Naive thymus-derived CD4-positive, alpha-beta T cell (primary cell): ENCODE measurements at regions not wholly inside any gene's neighbourhood (a gene's known extent, or its start where the extent isn't known, plus 50 kb on each side); places are given as distances from the start of the nearest gene placed in this dataset.

Experiments used
- ATAC-seq: fragments of 150-1000 bp; cut with Tn5 transposase; 2 replicates; pipeline ENCODE4 v1.10.0; 2021; ENCODE audit warnings: mild to moderate bottlenecking, moderate library complexity
- CTCF ChIA-PET: fragments of 350-600 bp; sonication (Branson Sonifier 250); formaldehyde crosslinking; loops from one replicate; lab custom pipeline; 2021; ENCODE audit warnings: antibody characterized with exemption; lab: Charles Lee
- POLR2A ChIA-PET: fragments of 350-600 bp; sonication (Branson Sonifier 250); formaldehyde crosslinking; loops from one replicate; lab custom pipeline; 2021; ENCODE audit warnings: antibody characterized with exemption, inconsistent platforms; lab: Charles Lee
- DNase-seq, 9 donors: peaks; one replicate each; pipeline versions ENCODE4 v3.0.0 to v3.0.0-alpha.2; 2020 to 2022; ENCODE audit warnings: mixed read lengths in 1 of 9
- H3K27ac ChIP-seq: one replicate; pipeline ENCODE4 v1.7.0; 2013; ENCODE audit warnings: mild to moderate bottlenecking, low read depth, low read length, moderate library complexity
- H3K27me3 ChIP-seq, 2 donors: one replicate each; pipeline ENCODE4 v1.7.0; 2013; ENCODE audit warnings: low read length in 2 of 2, mild to moderate bottlenecking in 2 of 2, moderate library complexity in 2 of 2; ENCODE audit not compliant: control insufficient read depth in 2 of 2, insufficient read depth in 2 of 2
- H3K36me3 ChIP-seq, 3 experiments: 1 replicate in 2 of 3; 2 replicates in 1 of 3; pipeline ENCODE4 v1.7.0; 2013; ENCODE audit warnings: low read length in 3 of 3, mild to moderate bottlenecking in 3 of 3, moderate library complexity in 1 of 3; ENCODE audit not compliant: insufficient read depth in 3 of 3, control insufficient read depth in 2 of 3
- H3K4me1 ChIP-seq, 2 donors: one replicate each; pipeline ENCODE4 v1.7.0; 2013; ENCODE audit warnings: low read length in 2 of 2, mild to moderate bottlenecking in 2 of 2, moderate library complexity in 1 of 2; ENCODE audit not compliant: control insufficient read depth in 2 of 2, insufficient read depth in 2 of 2
- H3K4me3 ChIP-seq: 2 replicates; pipeline ENCODE4 v1.7.0; 2013; ENCODE audit warnings: mild to moderate bottlenecking, low read length
- H3K9me3 ChIP-seq, 3 experiments: 1 replicate in 2 of 3; 2 replicates in 1 of 3; pipeline ENCODE4 v1.7.0; 2013; ENCODE audit warnings: low read length in 3 of 3; ENCODE audit not compliant: control insufficient read depth in 2 of 3
- H3K27ac Mint-ChIP-seq, 9 donors: one replicate each; pipeline ENCODE4 v1.8.0; 2020 to 2022; ENCODE audit warnings: mixed read lengths in 9 of 9, mild to moderate bottlenecking in 8 of 9, moderate library complexity in 5 of 9, inconsistent platforms in 2 of 9
- H3K27me3 Mint-ChIP-seq, 5 donors: one replicate each; pipeline ENCODE4 v1.8.0; 2021 to 2022; ENCODE audit warnings: mixed read lengths in 5 of 5, mild to moderate bottlenecking in 1 of 5
- H3K36me3 Mint-ChIP-seq, 5 donors: one replicate each; pipeline ENCODE4 v1.8.0; 2020 to 2022; ENCODE audit warnings: mixed read lengths in 5 of 5, mild to moderate bottlenecking in 3 of 5, inconsistent platforms in 1 of 5
- H3K4me1 Mint-ChIP-seq, 7 donors: one replicate each; pipeline ENCODE4 v1.8.0; 2020 to 2022; ENCODE audit warnings: mixed read lengths in 7 of 7, mild to moderate bottlenecking in 3 of 7, inconsistent platforms in 1 of 7
- H3K4me3 Mint-ChIP-seq, 10 donors: one replicate each; pipeline ENCODE4 v1.8.0; 2020 to 2022; ENCODE audit warnings: mild to moderate bottlenecking in 10 of 10, mixed read lengths in 10 of 10, moderate library complexity in 6 of 10, inconsistent platforms in 2 of 10
- H3K9me3 Mint-ChIP-seq, 11 donors: one replicate each; pipeline ENCODE4 v1.8.0; 2020 to 2022; ENCODE audit warnings: mixed read lengths in 11 of 11, mild to moderate bottlenecking in 4 of 11, inconsistent platforms in 1 of 11, moderate library complexity in 1 of 11
- intact Hi-C, 2 donors: fragments of 100-400 bp; cut with micrococcal nuclease; formaldehyde crosslinking; loops; one replicate each; pipeline ENCODE4 v1.15.1; 2023

GRCh38 chr1:239600588-239600987, 214.2 kb downstream of the CHRM3 start:
- CTCF ChIA-PET, result no interaction called here
- H3K4me1 ChIP-seq, result no peaks in the 10 kb centered on the region
- no peaks in the 10 kb centered on the region for H3K36me3 Mint-ChIP-seq
- H3K36me3 ChIP-seq, result no peaks in the 10 kb centered on the region
- H3K9me3 ChIP-seq, result no peaks in the 10 kb centered on the region
- H3K4me3 Mint-ChIP-seq, result no peak overlapping the region
- POLR2A ChIA-PET, result no interaction called here
- H3K27me3 Mint-ChIP-seq, result no peaks in the 10 kb centered on the region
- peaks cover 0 to 5% (median 0%) of the 10 kb centered on the region in 7 donors for H3K4me1 Mint-ChIP-seq
- DNase-seq, result no peak
- ATAC-seq, result no peak
- H3K27me3 ChIP-seq, result no peaks in the 10 kb centered on the region
- peaks cover 0 to 6% (median 0%) of the 10 kb centered on the region in 11 donors for H3K9me3 Mint-ChIP-seq
- no peak overlapping the region for H3K4me3 ChIP-seq
- intact Hi-C loops, result no loop called here
- no peak overlapping the region for H3K27ac ChIP-seq
- H3K27ac Mint-ChIP-seq, result no peak overlapping the region

- CTCF ChIA-PET, result no interaction called here
- H3K27me3 ChIP-seq, result no peaks in the 10 kb centered on the region
- H3K4me1 ChIP-seq, result no peaks in the 10 kb centered on the region
- intact Hi-C loops, result no loop called here
- Mint-ChIP-seq H3K4me1 (peaks cover 0 to 5% (median 0%) of the 10 kb centered on the region in 7 donors), H3K9me3 (peaks cover 0 to 6% (median 0%) of the 10 kb centered on the region in 11 donors), H3K4me3 (no peak overlapping the region), H3K27ac (no peak overlapping the region), H3K36me3 (no peaks in the 10 kb centered on the region), H3K27me3 (no peaks in the 10 kb centered on the region)
- DNase-seq, result no peak
- POLR2A ChIA-PET, result no interaction called here
- H3K27ac ChIP-seq, result no peak overlapping the region
- no peak overlapping the region for H3K4me3 ChIP-seq
- no peak for ATAC-seq
- no peaks in the 10 kb centered on the region for H3K36me3 ChIP-seq
- H3K9me3 ChIP-seq, result no peaks in the 10 kb centered on the region
Observed at GRCh38 chr1:239601108-239601507, 214.7 kb downstream of the CHRM3 start.

- Histone ChIP-seq H3K4me1 (no peaks in the 10 kb centered on the region), H3K27me3 (no peaks in the 10 kb centered on the region), H3K27ac (no peak overlapping the region), H3K4me3 (no peak overlapping the region), H3K9me3 (no peaks in the 10 kb centered on the region), H3K36me3 (no peaks in the 10 kb centered on the region)
- CTCF ChIA-PET, result no interaction called here
- H3K4me1 Mint-ChIP-seq, result peaks cover 0 to 5% (median 0%) of the 10 kb centered on the region in 7 donors
- H3K27me3 Mint-ChIP-seq, result no peaks in the 10 kb centered on the region
- ATAC-seq (no peak), DNase-seq (no peak)
- H3K9me3 Mint-ChIP-seq, result peaks cover 0 to 6% (median 0%) of the 10 kb centered on the region in 11 donors
- no peak overlapping the region for H3K4me3 Mint-ChIP-seq
- intact Hi-C loops, result no loop called here
- no peaks in the 10 kb centered on the region for H3K36me3 Mint-ChIP-seq
- POLR2A ChIA-PET, result no interaction called here
- no peak overlapping the region for H3K27ac Mint-ChIP-seq
Observed at GRCh38 chr1:239603530-239603929, 217.2 kb downstream of the CHRM3 start.

- Mint-ChIP-seq H3K4me3 (no peak overlapping the region), H3K36me3 (no peaks in the 10 kb centered on the region), H3K27ac (no peak overlapping the region), H3K9me3 (peaks cover 0 to 4% (median 0%) of the 10 kb centered on the region in 11 donors), H3K27me3 (no peaks in the 10 kb centered on the region), H3K4me1 (no peaks in the 10 kb centered on the region)
- no peak for DNase-seq
- CTCF ChIA-PET, result no interaction called here
- no peaks in the 10 kb centered on the region for H3K27me3 ChIP-seq
- no peaks in the 10 kb centered on the region for H3K9me3 ChIP-seq
- POLR2A ChIA-PET, result no interaction called here
- H3K36me3 ChIP-seq, result no peaks in the 10 kb centered on the region
- no peak overlapping the region for H3K4me3 ChIP-seq
- H3K4me1 ChIP-seq, result no peaks in the 10 kb centered on the region
- no peak overlapping the region for H3K27ac ChIP-seq
- ATAC-seq, result no peak
- intact Hi-C loops, result no loop called here
Observed at GRCh38 chr1:239606850-239607400, 220.6 kb downstream of the CHRM3 start.

- Mint-ChIP-seq H3K4me3 (no peak overlapping the region), H3K36me3 (no peaks in the 10 kb centered on the region), H3K4me1 (no peaks in the 10 kb centered on the region), H3K9me3 (no peaks in the 10 kb centered on the region), H3K27me3 (no peaks in the 10 kb centered on the region), H3K27ac (no peak overlapping the region)
- ChIA-PET CTCF (no interaction called here), POLR2A (no interaction called here)
- ATAC-seq, result no peak
- intact Hi-C loops, result no loop called here
- Histone ChIP-seq H3K36me3 (no peaks in the 10 kb centered on the region), H3K4me3 (no peak overlapping the region), H3K27me3 (no peaks in the 10 kb centered on the region), H3K27ac (no peak overlapping the region), H3K4me1 (no peaks in the 10 kb centered on the region), H3K9me3 (no peaks in the 10 kb centered on the region)
- DNase-seq, result no peak
Observed at GRCh38 chr1:239608469-239608868, 222.1 kb downstream of the CHRM3 start.

GRCh38 chr1:239612379-239612778, 226.0 kb downstream of the CHRM3 start:
- Histone ChIP-seq H3K9me3 (no peaks in the 10 kb centered on the region), H3K4me1 (no peaks in the 10 kb centered on the region), H3K27ac (no peak overlapping the region), H3K4me3 (no peak overlapping the region), H3K27me3 (peaks cover 0 to 3% of the 10 kb centered on the region in 2 donors), H3K36me3 (no peaks in the 10 kb centered on the region)
- POLR2A ChIA-PET, result no interaction called here
- H3K36me3 Mint-ChIP-seq, result no peaks in the 10 kb centered on the region
- no peak for DNase-seq
- no peak overlapping the region for H3K4me3 Mint-ChIP-seq
- H3K27ac Mint-ChIP-seq, result no peak overlapping the region
- intact Hi-C loops, result no loop called here
- H3K27me3 Mint-ChIP-seq, result no peaks in the 10 kb centered on the region
- no peak for ATAC-seq
- H3K9me3 Mint-ChIP-seq, result no peaks in the 10 kb centered on the region
- H3K4me1 Mint-ChIP-seq, result no peaks in the 10 kb centered on the region
- CTCF ChIA-PET, result no interaction called here

GRCh38 chr1:239616673-239617072, 230.3 kb downstream of the CHRM3 start:
- Histone ChIP-seq H3K27me3 (peaks cover 0 to 3% of the 10 kb centered on the region in 2 donors), H3K27ac (no peak overlapping the region), H3K4me1 (no peaks in the 10 kb centered on the region), H3K9me3 (no peaks in the 10 kb centered on the region), H3K36me3 (no peaks in the 10 kb centered on the region), H3K4me3 (no peak overlapping the region)
- H3K4me1 Mint-ChIP-seq, result peaks cover 0 to 1% (median 0%) of the 10 kb centered on the region in 7 donors
- H3K27me3 Mint-ChIP-seq, result no peaks in the 10 kb centered on the region
- no peaks in the 10 kb centered on the region for H3K36me3 Mint-ChIP-seq
- intact Hi-C loops, result no loop called here
- H3K4me3 Mint-ChIP-seq, result no peak overlapping the region
- DNase-seq (no peak), ATAC-seq (no peak)
- CTCF ChIA-PET, result interaction anchor here (0.5 kb wide), 1 partner anchor 168 kb away, joined by 4 read pairs; no protein-coding TSS in a partner anchor
- POLR2A ChIA-PET, result no interaction called here
- H3K9me3 Mint-ChIP-seq, result peaks cover 0 to 6% (median 0%) of the 10 kb centered on the region in 11 donors
- no peak overlapping the region for H3K27ac Mint-ChIP-seq
